Stomach (tissue), 8 donors: ENCODE measurements at regions not wholly inside any gene's neighbourhood (a gene's known extent, or its start where the extent isn't known, plus 50 kb on each side); places are given as distances from the start of the nearest gene placed in this dataset.
"Not testable (repeated sequence)": the region's sequence is repeated elsewhere in the genome, so short reads cannot be mapped to it uniquely, and the experiment has no call there.

Experiments
- DNase-seq, 2 donors: peaks; one replicate each; pipeline versions ENCODE4 v3.0.0 to v3.0.0-alpha.2; 2013 to 2019
- H3K27ac ChIP-seq, 5 donors: fragments of 200-600 bp in 4 of 5; sonication (generic) in 4 of 5; one replicate each; pipeline ENCODE4 v1.5.1; 2013 to 2019; ENCODE audit warnings: mild to moderate bottlenecking in 1 of 5, moderate library complexity in 1 of 5
- H3K27me3 ChIP-seq, 3 donors: fragments of 200-600 bp; sonication (generic); one replicate each; pipeline ENCODE4 v1.5.1; 2017 to 2019; ENCODE audit warnings: mixed run types in 1 of 3
- H3K36me3 ChIP-seq, 4 donors: fragments of 200-600 bp; sonication (generic); 1 replicate in 3 of 4; 2 replicates in 1 of 4; pipeline ENCODE4 v1.5.1; 2016 to 2019
- H3K4me1 ChIP-seq, 4 donors: fragments of 200-600 bp; sonication (generic); one replicate each; pipeline ENCODE4 v1.5.1; 2016 to 2019
- H3K4me3 ChIP-seq, 4 donors: fragments of 200-600 bp; sonication (generic) in 3 of 4; one replicate each; pipeline ENCODE4 v1.5.1; 2016 to 2019; ENCODE audit warnings: mild to moderate bottlenecking in 1 of 4
- H3K9me3 ChIP-seq, 4 donors: fragments of 200-600 bp; sonication (generic); one replicate each; pipeline ENCODE4 v1.5.1; 2016 to 2019
- WGBS, 5 donors: extraction: QIAGEN DNeasy Blood & Tissue Kit in 3 of 5; methylation state at CpG; one replicate each; pipeline versions ENCODE4 v1.1.5 to v1.1.7; 2013 to 2018; 5-methylcytosine and 5-hydroxymethylcytosine counted together
- intact Hi-C: fragments of 100-400 bp; cut with DNase I; formaldehyde crosslinking; loops from one replicate; pipeline ENCODE4 v1.15.1; 2023; ENCODE audit warnings: low total_unique reads
- donor health status: healthy with polysubstance abuse.
- donor health status: Bipolar disorder and iron deficiency.
- donor health status: healthy.

- 38 to 72% (median 65%) methylated on average over 1 to 4 of the region's 6 CpGs for WGBS, 5 donors
- intact Hi-C loops, H3K9me3 ChIP-seq: not testable (repeated sequence)
Measured at GRCh38 chr1:146774988-146775387, 163.1 kb upstream of the NBPF12 start.

GRCh38 chr1:146774271-146774670 lies 163.9 kb upstream of the NBPF12 start:
- H3K4me3 ChIP-seq, H3K36me3 ChIP-seq, DNase-seq, H3K27me3 ChIP-seq, intact Hi-C loops, H3K9me3 ChIP-seq, H3K4me1 ChIP-seq, H3K27ac ChIP-seq: not testable (repeated sequence)
- WGBS, 5 donors, result 27 to 74% (median 35%) methylated on average over 3 to 7 of the region's 7 CpGs

More at GRCh38 chr1:146774988-146775387, 163.1 kb upstream of the NBPF12 start:
- not testable (repeated sequence) for H3K4me1 ChIP-seq, DNase-seq, H3K27me3 ChIP-seq, H3K27ac ChIP-seq, H3K36me3 ChIP-seq, H3K4me3 ChIP-seq

- DNase-seq, H3K27me3 ChIP-seq, H3K9me3 ChIP-seq, H3K4me3 ChIP-seq, H3K27ac ChIP-seq, H3K4me1 ChIP-seq, intact Hi-C loops, H3K36me3 ChIP-seq: not testable (repeated sequence)
- WGBS, 5 donors, result 81 to 87% (median 83%) methylated on average over 15 to 16 of the region's 16 CpGs
Measured at GRCh38 chr1:146771409-146771808, 166.7 kb upstream of the NBPF12 start.

GRCh38 chr1:146770998-146771397 lies 167.1 kb upstream of the NBPF12 start:
- not testable (repeated sequence) for DNase-seq, H3K4me1 ChIP-seq

GRCh38 chr1:146763234-146763633 lies 174.9 kb upstream of the NBPF12 start:
- H3K27me3 ChIP-seq, H3K9me3 ChIP-seq, DNase-seq, intact Hi-C loops, H3K36me3 ChIP-seq, H3K4me3 ChIP-seq, H3K27ac ChIP-seq, H3K4me1 ChIP-seq: not testable (repeated sequence)
- WGBS, 5 donors, result no CpG with 5 or more reads among the region's 5 CpGs

More at GRCh38 chr1:146770998-146771397, 167.1 kb upstream of the NBPF12 start:
- WGBS, 5 donors, result no CpG with 5 or more reads among the region's 3 CpGs
- intact Hi-C loops, H3K9me3 ChIP-seq, H3K27ac ChIP-seq, H3K27me3 ChIP-seq, H3K4me3 ChIP-seq, H3K36me3 ChIP-seq: not testable (repeated sequence)

GRCh38 chr1:146756858-146757257 lies 181.3 kb upstream of the NBPF12 start:
- 21 to 43% (median 25%) methylated on average over 3 to 4 of the region's 4 CpGs; no CpG with 5 or more reads in 1 of the 5 donors for WGBS, 5 donors
- H3K27me3 ChIP-seq, H3K36me3 ChIP-seq, intact Hi-C loops, H3K4me3 ChIP-seq, DNase-seq, H3K4me1 ChIP-seq, H3K27ac ChIP-seq, H3K9me3 ChIP-seq: not testable (repeated sequence)

DNA sequence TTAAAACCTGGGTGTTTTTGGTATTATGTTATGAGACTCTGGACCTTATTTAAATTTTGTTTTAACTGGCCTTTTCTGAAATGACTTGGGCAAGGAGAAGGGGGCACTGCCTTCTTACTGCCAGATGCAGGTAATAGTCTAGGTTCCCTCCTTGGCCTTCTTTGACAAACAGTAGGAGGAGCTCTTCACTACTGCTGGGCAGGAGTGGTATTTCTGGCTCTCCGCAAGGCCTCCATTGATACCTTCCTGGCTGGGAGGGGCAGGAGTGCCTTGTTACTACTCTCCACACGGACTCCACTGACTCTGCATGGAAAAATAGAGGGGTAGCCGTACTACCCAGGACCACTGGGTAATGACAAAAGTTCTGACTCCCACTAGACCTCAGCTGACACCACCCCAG lies 189.4 kb upstream of the NBPF12 start:
- H3K27me3 ChIP-seq, intact Hi-C loops, DNase-seq, H3K36me3 ChIP-seq, H3K4me3 ChIP-seq, H3K4me1 ChIP-seq, H3K27ac ChIP-seq, H3K9me3 ChIP-seq: not testable (repeated sequence)
- 29 to 47% (median 43%) methylated on average over 1 of the region's 3 CpGs; no CpG with 5 or more reads in 2 of the 5 donors for WGBS, 5 donors

DNA sequence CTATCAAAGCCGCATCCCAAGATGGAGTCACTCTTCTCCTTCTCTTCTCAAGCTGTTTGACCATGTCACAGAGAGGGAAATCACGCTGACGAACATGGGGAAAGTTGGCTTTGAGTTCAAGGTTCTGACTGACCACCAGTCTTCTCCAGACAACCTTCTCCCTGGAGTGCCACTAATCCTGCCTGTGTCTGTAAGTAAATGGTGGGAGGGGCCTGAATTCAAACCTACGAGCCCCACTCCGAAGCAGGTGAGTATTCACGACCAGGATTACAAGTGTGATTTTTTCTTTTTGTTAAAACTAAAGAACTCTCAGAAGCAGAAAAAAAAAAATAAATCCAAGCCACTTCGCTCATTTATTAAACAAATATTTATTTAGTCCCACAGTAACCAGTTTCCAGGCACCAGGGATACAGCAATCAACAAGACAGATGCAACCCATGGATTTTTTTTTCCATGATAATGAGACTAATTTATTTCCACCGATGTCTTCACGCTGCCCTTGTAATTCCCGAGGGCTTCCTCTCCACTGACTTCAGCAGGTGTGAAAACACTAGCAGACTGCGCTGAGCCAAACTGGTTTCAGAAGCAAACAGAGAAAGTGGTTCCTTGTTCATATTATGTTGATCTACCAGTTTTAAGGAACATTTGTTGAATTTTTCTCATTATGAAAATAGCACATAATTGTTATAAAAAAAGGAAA lies 206.0 kb upstream of the NBPF12 start:
- intact Hi-C loops, DNase-seq, H3K4me1 ChIP-seq, H3K36me3 ChIP-seq, H3K9me3 ChIP-seq, H3K4me3 ChIP-seq, H3K27me3 ChIP-seq, H3K27ac ChIP-seq: not testable (repeated sequence)
- WGBS, 5 donors, result 23 to 46% (median 40%) methylated on average over 8 to 9 of the region's 11 CpGs

GRCh38 chr1:146729642-146730344 lies 208.3 kb upstream of the NBPF12 start:
- DNase-seq, H3K4me1 ChIP-seq, H3K27ac ChIP-seq, H3K4me3 ChIP-seq, H3K9me3 ChIP-seq, H3K36me3 ChIP-seq, intact Hi-C loops, H3K27me3 ChIP-seq: not testable (repeated sequence)
- WGBS, 5 donors, result 63 to 74% (median 64%) methylated on average over 3 to 6 of the region's 9 CpGs; no CpG with 5 or more reads in 2 of the 5 donors

DNA sequence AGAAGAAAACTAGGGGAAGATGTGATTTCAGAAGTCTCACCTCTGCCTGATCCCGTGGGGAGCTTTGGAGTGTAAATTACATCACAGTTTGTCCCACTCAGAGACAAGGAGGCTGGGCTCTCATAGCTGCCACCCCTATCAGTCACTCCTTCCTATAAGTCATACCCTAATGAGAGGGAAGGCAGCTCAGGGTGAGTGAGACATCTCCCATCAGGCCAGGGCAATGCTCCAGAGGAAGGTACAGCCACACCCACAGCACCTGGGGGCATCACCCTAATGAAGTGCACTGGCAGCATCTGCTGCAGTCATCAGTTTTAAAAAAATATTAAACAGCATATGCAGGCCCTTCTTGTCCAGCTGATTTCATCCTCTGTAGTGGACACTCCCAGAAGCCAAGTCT lies 223.1 kb upstream of the NBPF12 start:
- H3K4me3 ChIP-seq, H3K27me3 ChIP-seq, H3K4me1 ChIP-seq, H3K27ac ChIP-seq, H3K36me3 ChIP-seq, H3K9me3 ChIP-seq, intact Hi-C loops, DNase-seq: not testable (repeated sequence)
- 60% methylated on average over 1 of the region's 1 CpG; no CpG with 5 or more reads in 4 of the 5 donors for WGBS, 5 donors

GRCh38 chr1:146710838-146711521 lies 227.1 kb upstream of the NBPF12 start:
- intact Hi-C loops, H3K9me3 ChIP-seq, H3K27me3 ChIP-seq, H3K27ac ChIP-seq, H3K4me3 ChIP-seq, H3K36me3 ChIP-seq, H3K4me1 ChIP-seq: not testable (repeated sequence)
- WGBS, 5 donors, result 37 to 77% (median 49%) methylated on average over 3 to 5 of the region's 5 CpGs
- DNase-seq, result peak in 1 of 2 donors; percentile 75

GRCh38 chr1:146709302-146709701 lies 228.8 kb upstream of the NBPF12 start:
- H3K4me1 ChIP-seq, H3K36me3 ChIP-seq, H3K9me3 ChIP-seq, intact Hi-C loops, DNase-seq, H3K27me3 ChIP-seq, H3K27ac ChIP-seq, H3K4me3 ChIP-seq: not testable (repeated sequence)
- WGBS, 5 donors, result 64 to 81% (median 72%) methylated on average over 1 of the region's 1 CpG
